GM12873 (cell line): ENCODE measurements at regions not wholly inside any gene's neighbourhood (a gene's known extent, or its start where the extent isn't known, plus 50 kb on each side); places are given as distances from the start of the nearest gene placed in this dataset.

Source experiments
- CTCF ChIP-seq: IDR thresholded peaks from 2 replicates; pipeline ENCODE4 v1.5.1; 2012; ENCODE audit warnings: low read depth, mild to moderate bottlenecking, moderate library complexity, low read length, control low read depth; ENCODE audit not compliant: insufficient read depth; ENCODE audit errors: missing control alignments

- no peak for TF ChIP-seq CTCF
These were observed 81.3 kb downstream of the RFPL4B start for GRCh38 chr6:112428477-112428876.

GRCh38 chr6:112429226-112429625 lies 82.1 kb downstream of the RFPL4B start:
- TF ChIP-seq CTCF = no peak

GRCh38 chr6:112431803-112432202 lies 84.7 kb downstream of the RFPL4B start:
- TF ChIP-seq CTCF = no peak

GRCh38 chr6:112432853-112433252 lies 85.7 kb downstream of the RFPL4B start:
- TF ChIP-seq CTCF = no peak

- no peak for TF ChIP-seq CTCF
These were observed 86.3 kb downstream of the RFPL4B start for GRCh38 chr6:112433457-112433856.

GRCh38 chr6:112434896-112435435 lies 87.8 kb downstream of the RFPL4B start:
- TF ChIP-seq CTCF = no peak

GRCh38 chr6:112437058-112437457 lies 89.9 kb downstream of the RFPL4B start:
- no peak for TF ChIP-seq CTCF
